IMR-90 (cell line): ENCODE measurements at regions not wholly inside any gene's neighbourhood (a gene's known extent, or its start where the extent isn't known, plus 50 kb on each side); places are given as distances from the start of the nearest gene placed in this dataset.

Experiments used
- CEBPB ChIP-seq: IDR thresholded peaks from 2 replicates; pipeline ENCODE4 v1.6.1; 2012; ENCODE audit warnings: low read depth, low read length, improper control_type of control experiment
- FOS ChIP-seq: fragments of 150-350 bp; IDR thresholded peaks from 2 replicates; pipeline ENCODE4 v1.6.1; 2016; ENCODE audit warnings: low read depth, low read length
- MXI1 ChIP-seq: IDR thresholded peaks from 2 replicates; pipeline ENCODE4 v1.6.1; 2012; ENCODE audit warnings: low read depth, mild to moderate bottlenecking, low read length, moderate library complexity, borderline replicate concordance
- NFE2L2 ChIP-seq: fragments of 150-350 bp; IDR thresholded peaks from 2 replicates; pipeline ENCODE4 v1.6.1; 2016; ENCODE audit warnings: low read depth, mild to moderate bottlenecking, low read length
- POLR2A ChIP-seq: IDR thresholded peaks from 2 replicates; pipeline ENCODE4 v1.6.1; 2012; ENCODE audit warnings: mild to moderate bottlenecking, low read depth, low read length
- RCOR1 ChIP-seq: IDR thresholded peaks from 2 replicates; pipeline ENCODE4 v1.6.1; 2012; ENCODE audit warnings: mild to moderate bottlenecking, low read length, improper control_type of control experiment; ENCODE audit not compliant: insufficient replicate concordance
- RFX5 ChIP-seq: IDR thresholded peaks from 2 replicates; pipeline ENCODE4 v1.8.0; 2012; ENCODE audit warnings: low read depth, mild to moderate bottlenecking, low read length, moderate library complexity
- SMC3 ChIP-seq: fragments of 150-350 bp; IDR thresholded peaks from 2 replicates; pipeline ENCODE4 v1.6.1; 2016; ENCODE audit warnings: low read depth, mild to moderate bottlenecking, antibody characterized with exemption, low read length, moderate library complexity
- USF2 ChIP-seq: fragments of 150-350 bp; IDR thresholded peaks from 2 replicates; pipeline ENCODE4 v1.6.1; 2017; ENCODE audit warnings: mild to moderate bottlenecking, antibody characterized with exemption, low read length, low read depth
- TF ChIP-seq, protein P1 (sequence below): conservative IDR thresholded peaks from 2 replicates; pipeline ENCODE4 v1.5.1; 2012; ENCODE audit warnings: mild to moderate bottlenecking, low read depth, low read length, improper control_type of control experiment
- TF ChIP-seq, protein P2 (sequence below): fragments of 150-350 bp; IDR thresholded peaks from 2 replicates; pipeline ENCODE4 v1.6.1; 2016; ENCODE audit warnings: low read depth, mild to moderate bottlenecking, low read length, moderate library complexity, borderline replicate concordance

- TF ChIP-seq POLR2A (no peak), USF2 (no peak), MXI1 (no peak), SMC3 (no peak), CEBPB (no peak), RFX5 (no peak), FOS (no peak), NFE2L2 (no peak), RCOR1 (no peak)
- TF ChIP-seq, protein P1, sequence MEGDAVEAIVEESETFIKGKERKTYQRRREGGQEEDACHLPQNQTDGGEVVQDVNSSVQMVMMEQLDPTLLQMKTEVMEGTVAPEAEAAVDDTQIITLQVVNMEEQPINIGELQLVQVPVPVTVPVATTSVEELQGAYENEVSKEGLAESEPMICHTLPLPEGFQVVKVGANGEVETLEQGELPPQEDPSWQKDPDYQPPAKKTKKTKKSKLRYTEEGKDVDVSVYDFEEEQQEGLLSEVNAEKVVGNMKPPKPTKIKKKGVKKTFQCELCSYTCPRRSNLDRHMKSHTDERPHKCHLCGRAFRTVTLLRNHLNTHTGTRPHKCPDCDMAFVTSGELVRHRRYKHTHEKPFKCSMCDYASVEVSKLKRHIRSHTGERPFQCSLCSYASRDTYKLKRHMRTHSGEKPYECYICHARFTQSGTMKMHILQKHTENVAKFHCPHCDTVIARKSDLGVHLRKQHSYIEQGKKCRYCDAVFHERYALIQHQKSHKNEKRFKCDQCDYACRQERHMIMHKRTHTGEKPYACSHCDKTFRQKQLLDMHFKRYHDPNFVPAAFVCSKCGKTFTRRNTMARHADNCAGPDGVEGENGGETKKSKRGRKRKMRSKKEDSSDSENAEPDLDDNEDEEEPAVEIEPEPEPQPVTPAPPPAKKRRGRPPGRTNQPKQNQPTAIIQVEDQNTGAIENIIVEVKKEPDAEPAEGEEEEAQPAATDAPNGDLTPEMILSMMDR, result no peak
- TF ChIP-seq, protein P2, sequence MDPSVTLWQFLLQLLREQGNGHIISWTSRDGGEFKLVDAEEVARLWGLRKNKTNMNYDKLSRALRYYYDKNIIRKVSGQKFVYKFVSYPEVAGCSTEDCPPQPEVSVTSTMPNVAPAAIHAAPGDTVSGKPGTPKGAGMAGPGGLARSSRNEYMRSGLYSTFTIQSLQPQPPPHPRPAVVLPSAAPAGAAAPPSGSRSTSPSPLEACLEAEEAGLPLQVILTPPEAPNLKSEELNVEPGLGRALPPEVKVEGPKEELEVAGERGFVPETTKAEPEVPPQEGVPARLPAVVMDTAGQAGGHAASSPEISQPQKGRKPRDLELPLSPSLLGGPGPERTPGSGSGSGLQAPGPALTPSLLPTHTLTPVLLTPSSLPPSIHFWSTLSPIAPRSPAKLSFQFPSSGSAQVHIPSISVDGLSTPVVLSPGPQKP, result no peak
Observed at GRCh38 chr9:79780559-79780958, 208.8 kb downstream of the TLE4 start.
